ENCODE measurements at regions not wholly inside any gene's neighbourhood (a gene's known extent, or its start where the extent isn't known, plus 50 kb on each side); places are given as distances from the start of the nearest gene placed in this dataset.

DNA sequence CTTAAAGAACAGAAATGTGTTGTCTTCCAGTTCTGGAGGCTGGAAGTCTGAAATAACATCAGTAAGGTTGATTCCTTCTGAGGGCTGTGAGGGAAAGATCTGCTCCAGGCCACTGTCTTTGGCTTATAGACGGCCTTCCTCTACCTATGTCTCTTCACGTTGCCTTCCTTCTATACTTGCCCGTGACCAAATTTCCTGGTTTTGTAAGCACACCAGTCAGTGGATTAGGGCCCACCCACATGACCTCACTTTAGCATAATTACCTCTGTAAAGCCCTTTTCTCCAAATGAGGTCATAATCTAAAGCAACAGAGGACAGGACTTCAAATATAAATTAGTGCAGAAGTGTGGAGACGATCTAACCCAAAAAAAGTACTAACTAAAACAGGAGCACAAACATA is 231.6 kb downstream of the NRIP1 start:
- Histone ChIP-seq H4K20me1 (ENCODE audit: control insufficient read depth, insufficient read depth) (no peaks in the 10 kb centered on the region), H3K4me3 (no peak overlapping the region), H3K9me3 (replicated peaks; ENCODE audit: control insufficient read depth, insufficient read depth, low read length) (no peaks in the 10 kb centered on the region; the same call in 2 of the 3 replicates), H3K79me2 (ENCODE audit: control insufficient read depth, insufficient read depth, low read length) (no peaks in the 10 kb centered on the region), H3K36me3 (ENCODE audit: control insufficient read depth in 2 of 2, insufficient read depth in 2 of 2, low read length in 1 of 2) (no peaks in the 10 kb centered on the region), H3K27me3 (replicated peaks in 1 of 2; ENCODE audit: control insufficient read depth in 2 of 2, insufficient read depth in 2 of 2, low read length in 1 of 2) (no peaks in the 10 kb centered on the region), H3K9ac (ENCODE audit: control insufficient read depth, insufficient read depth, low read length) (no peak overlapping the region), H3K4me1 (ENCODE audit: control insufficient read depth, insufficient read depth, low read length) (no peaks in the 10 kb centered on the region), H3K27ac (ENCODE audit: control insufficient read depth, insufficient read depth) (no peak overlapping the region), H3K4me2 (ENCODE audit: control insufficient read depth, insufficient read depth) (no peak overlapping the region), H2AFZ (ENCODE audit: control insufficient read depth, low read depth, low read length) (no peak overlapping the region)
- ChIA-PET POLR2A (no interaction called here), CTCF (no interaction called here), SMC1A (ENCODE audit: uncharacterized antibody, unreplicated experiment) (interaction anchor here (0.7 kb wide), 1 partner anchor 689 kb away, joined by 3 read pairs; no protein-coding TSS in a partner anchor), RAD21 (ENCODE audit: unreplicated experiment) (no interaction called here)
- FAIRE-seq (no peak), DNase-seq (ENCODE audit: low read depth, low spot score) (no peak), ATAC-seq (no peak)
- intact Hi-C loops (cut with micrococcal nuclease; ENCODE audit: unreplicated experiment), result no loop called here
- no peak for TF ChIP-seq FOXK2 (IDR thresholded peaks at IDR 0.05)
- TF ChIP-seq MYC (IDR thresholded peaks at IDR 0.05; ENCODE audit: insufficient read depth, insufficient read length, insufficient replicate concordance, low read length, severe bottlenecking), result no peak
- no peak for TF ChIP-seq MEF2A (IDR thresholded peaks at IDR 0.05; ENCODE audit: insufficient read depth, low read depth, low read length)
- no peak for TF ChIP-seq NFXL1 (IDR thresholded peaks at IDR 0.05; ENCODE audit: borderline replicate concordance)
- TF ChIP-seq YBX1 (IDR thresholded peaks at IDR 0.05), result no peak
- TF ChIP-seq IRF4 (IDR thresholded peaks at IDR 0.05; ENCODE audit: low read depth, low read length), result no peak
- TF ChIP-seq, protein P1, sequence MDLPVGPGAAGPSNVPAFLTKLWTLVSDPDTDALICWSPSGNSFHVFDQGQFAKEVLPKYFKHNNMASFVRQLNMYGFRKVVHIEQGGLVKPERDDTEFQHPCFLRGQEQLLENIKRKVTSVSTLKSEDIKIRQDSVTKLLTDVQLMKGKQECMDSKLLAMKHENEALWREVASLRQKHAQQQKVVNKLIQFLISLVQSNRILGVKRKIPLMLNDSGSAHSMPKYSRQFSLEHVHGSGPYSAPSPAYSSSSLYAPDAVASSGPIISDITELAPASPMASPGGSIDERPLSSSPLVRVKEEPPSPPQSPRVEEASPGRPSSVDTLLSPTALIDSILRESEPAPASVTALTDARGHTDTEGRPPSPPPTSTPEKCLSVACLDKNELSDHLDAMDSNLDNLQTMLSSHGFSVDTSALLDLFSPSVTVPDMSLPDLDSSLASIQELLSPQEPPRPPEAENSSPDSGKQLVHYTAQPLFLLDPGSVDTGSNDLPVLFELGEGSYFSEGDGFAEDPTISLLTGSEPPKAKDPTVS (IDR thresholded peaks at IDR 0.05; ENCODE audit: low read depth, low read length), result no peak
- no peak for TF ChIP-seq ESRRA (IDR thresholded peaks at IDR 0.05; ENCODE audit: low read length)
- no peak for TF ChIP-seq PAX8 (IDR thresholded peaks at IDR 0.05)
- TF ChIP-seq, protein P2, sequence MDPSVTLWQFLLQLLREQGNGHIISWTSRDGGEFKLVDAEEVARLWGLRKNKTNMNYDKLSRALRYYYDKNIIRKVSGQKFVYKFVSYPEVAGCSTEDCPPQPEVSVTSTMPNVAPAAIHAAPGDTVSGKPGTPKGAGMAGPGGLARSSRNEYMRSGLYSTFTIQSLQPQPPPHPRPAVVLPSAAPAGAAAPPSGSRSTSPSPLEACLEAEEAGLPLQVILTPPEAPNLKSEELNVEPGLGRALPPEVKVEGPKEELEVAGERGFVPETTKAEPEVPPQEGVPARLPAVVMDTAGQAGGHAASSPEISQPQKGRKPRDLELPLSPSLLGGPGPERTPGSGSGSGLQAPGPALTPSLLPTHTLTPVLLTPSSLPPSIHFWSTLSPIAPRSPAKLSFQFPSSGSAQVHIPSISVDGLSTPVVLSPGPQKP (IDR thresholded peaks at IDR 0.05; ENCODE audit: low read depth, low read length), result no peak
- no peak for TF ChIP-seq BCL11A (IDR thresholded peaks at IDR 0.05; ENCODE audit: low read depth, low read length)
- TF ChIP-seq, protein P3, sequence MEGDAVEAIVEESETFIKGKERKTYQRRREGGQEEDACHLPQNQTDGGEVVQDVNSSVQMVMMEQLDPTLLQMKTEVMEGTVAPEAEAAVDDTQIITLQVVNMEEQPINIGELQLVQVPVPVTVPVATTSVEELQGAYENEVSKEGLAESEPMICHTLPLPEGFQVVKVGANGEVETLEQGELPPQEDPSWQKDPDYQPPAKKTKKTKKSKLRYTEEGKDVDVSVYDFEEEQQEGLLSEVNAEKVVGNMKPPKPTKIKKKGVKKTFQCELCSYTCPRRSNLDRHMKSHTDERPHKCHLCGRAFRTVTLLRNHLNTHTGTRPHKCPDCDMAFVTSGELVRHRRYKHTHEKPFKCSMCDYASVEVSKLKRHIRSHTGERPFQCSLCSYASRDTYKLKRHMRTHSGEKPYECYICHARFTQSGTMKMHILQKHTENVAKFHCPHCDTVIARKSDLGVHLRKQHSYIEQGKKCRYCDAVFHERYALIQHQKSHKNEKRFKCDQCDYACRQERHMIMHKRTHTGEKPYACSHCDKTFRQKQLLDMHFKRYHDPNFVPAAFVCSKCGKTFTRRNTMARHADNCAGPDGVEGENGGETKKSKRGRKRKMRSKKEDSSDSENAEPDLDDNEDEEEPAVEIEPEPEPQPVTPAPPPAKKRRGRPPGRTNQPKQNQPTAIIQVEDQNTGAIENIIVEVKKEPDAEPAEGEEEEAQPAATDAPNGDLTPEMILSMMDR (IDR thresholded peaks at IDR 0.05 in 2 of 3, conservative IDR thresholded peaks at IDR 0.05 in 1 of 3; ENCODE audit: control insufficient read depth in 2 of 3, extremely low read depth in 1 of 3, insufficient read depth in 1 of 3, low read depth in 3 of 3, low read length in 3 of 3), result no peak
- TF ChIP-seq HDGF (IDR thresholded peaks at IDR 0.05), result no peak
- no peak for TF ChIP-seq CEBPB (IDR thresholded peaks at IDR 0.05; ENCODE audit: borderline replicate concordance in 1 of 2, low read depth in 2 of 2, low read length in 2 of 2)
- in situ Hi-C loops (cut with MboI), result no loop called here
- BruUV-seq (replicated peaks), result no TSS peak
- WGBS (ENCODE audit: insufficient coverage, insufficient replicate concordance, low lambda C conversion rate, missing lambda C conversion rate), result 53% methylated on average over 4 of the region's 4 CpGs
